NCI-H1436 (cell line): ENCODE measurements at regions not wholly inside any gene's neighbourhood (a gene's known extent, or its start where the extent isn't known, plus 50 kb on each side); places are given as distances from the start of the nearest gene placed in this dataset.
"Not testable (repeated sequence)": the region's sequence is repeated elsewhere in the genome, so short reads cannot be mapped to it uniquely, and the experiment has no call there.

Experiments used
- DNase-seq: peaks from one replicate; lab custom pipeline; 2025; lab: John Stamatoyannopoulos, UW

DNA sequence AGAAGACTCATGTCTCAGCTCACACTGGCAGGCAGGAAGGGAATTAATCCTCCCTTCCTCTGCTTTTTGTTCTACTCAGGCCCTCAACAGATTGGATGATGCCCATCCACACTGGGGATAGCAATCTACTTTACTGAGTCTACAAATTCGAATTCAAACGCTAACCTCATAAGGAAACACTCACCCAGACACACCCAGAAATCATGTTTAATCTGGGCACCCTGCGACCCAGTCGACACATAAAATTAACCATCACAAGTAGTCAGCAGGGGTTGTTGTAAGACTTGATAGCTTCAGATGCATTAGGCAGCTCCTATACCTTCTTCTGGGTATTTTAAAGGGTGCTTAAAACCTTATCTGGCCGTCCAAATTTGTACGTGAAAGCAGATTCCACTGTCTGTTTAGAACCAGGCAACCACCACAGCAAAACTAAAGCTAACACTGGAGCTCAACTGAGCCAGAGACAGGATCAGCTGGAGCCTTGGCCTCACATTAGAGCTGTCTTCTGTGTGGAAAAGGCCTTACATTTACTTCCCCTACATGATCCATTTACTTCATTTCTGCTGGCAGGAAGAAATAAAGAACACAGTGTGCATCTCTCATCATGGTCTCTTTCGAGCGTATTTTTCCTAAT is 407.3 kb upstream of the PPP2R3A start:
- no peak for DNase-seq

DNA sequence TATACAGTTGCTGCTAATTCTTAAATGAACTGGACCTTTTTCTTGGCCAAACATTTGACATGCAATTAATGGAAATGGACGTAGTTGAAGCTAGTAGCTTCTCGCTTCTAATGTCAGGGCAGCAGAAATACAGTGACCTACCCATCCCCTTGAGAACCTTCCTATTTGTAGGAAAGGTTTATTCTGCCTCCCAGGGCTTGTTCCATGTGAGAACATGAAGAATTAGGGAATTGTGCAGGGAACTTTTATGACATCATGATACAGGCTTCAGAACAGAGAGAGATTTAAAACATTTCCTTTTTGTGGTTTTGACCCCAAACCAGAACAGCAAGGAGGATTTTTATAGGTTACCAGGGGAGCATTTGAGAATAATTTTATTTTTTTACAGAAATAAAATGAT is 406.6 kb upstream of the PPP2R3A start:
- DNase-seq, result no peak

DNA sequence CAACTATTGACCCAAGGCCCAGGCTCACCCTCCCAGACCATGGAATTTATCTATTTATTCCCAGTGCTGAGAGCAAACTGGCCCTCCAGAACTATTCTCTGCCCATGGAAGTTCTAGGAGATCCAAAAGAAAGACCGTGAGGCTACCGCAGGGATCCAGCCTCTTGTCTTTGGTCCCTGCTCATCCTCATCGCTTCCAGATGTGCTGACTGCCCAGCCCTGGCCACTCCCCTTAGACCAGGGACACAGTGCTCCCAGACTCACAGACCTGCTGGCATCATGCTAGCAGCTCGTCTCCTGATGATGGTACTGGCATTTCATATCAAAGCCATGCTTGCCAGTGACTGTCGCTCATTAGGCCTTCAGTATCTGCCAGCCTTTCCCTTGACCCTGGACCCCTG is 405.7 kb upstream of the PPP2R3A start:
- no peak for DNase-seq

DNA sequence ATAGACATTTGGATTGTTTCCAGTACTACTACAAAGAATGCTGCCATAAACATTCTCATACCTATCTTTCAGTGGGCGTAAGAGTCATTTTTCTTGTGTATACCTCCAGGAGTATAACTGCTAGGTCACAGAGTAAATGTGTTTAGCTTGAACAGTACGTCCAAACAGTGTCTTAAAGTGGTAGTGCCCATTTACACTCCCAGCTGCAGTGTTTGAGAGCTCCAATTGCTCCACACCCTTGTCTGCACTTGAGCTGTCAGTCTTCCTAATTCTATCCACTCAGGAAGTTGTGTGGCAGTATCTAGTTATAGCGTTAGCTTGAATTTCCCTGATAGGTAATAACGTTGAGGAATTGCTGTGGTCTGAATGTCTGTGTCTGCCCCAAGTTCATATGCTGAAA is 404.7 kb upstream of the PPP2R3A start:
- no peak for DNase-seq

DNA sequence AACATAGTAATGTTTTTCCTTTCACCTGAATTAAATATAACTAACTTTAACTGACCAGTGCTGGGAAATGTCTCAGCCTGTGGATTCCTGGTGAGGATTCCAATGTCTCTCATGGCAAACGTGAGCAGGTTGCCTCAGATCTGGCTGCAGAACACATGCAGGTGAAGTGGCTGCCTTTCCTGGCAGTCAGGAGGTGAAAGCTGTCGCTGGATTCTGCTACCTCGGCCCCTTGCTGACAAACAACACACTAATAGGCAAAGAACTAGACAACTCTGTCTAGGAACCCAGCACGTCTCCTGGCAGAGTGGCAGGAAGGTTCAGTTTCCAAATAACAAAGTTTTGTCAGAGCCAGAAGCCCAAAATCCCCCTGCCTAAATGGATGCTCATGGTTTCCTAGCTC is 400.8 kb upstream of the PPP2R3A start:
- no peak for DNase-seq

DNA sequence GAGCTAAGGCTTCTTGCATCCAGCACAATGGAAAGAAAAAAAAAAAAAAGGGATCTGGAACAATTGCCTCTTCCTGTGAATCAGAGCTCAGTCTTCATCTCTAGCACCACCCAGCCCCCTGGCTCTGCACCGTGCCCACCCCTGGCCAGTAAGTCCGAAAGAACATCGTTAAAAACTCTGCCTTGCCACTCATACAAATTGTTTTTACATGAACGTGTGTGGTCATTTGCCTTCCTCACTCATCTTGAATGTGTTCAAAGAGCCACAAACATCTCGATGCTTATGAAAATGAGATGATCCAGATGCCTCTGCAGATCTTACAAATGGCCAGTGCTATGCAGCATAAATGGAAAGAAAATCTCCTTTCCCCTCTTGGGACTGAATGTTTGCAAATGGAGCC is 400.0 kb upstream of the PPP2R3A start:
- DNase-seq, result no peak

DNA sequence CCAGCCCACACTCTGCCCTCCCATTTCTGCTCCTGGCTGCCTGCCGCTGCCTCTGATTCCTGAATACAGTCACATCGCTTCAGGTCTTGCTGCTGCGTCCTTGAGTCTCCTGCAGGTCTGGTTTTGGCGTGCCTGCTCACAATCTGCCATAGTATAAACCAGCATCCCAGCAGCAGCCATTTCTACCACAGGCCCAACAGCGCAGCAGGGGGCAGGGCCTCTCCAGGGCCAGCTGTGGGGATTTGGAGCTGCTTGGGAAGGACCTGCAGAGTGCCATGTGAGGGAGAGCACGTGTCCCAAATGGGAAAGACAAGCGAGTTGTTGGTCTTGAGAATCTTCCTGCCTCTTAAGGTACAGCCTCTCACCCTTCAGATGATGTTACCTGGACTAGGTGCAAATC is 398.3 kb upstream of the PPP2R3A start:
- DNase-seq, result no peak

DNA sequence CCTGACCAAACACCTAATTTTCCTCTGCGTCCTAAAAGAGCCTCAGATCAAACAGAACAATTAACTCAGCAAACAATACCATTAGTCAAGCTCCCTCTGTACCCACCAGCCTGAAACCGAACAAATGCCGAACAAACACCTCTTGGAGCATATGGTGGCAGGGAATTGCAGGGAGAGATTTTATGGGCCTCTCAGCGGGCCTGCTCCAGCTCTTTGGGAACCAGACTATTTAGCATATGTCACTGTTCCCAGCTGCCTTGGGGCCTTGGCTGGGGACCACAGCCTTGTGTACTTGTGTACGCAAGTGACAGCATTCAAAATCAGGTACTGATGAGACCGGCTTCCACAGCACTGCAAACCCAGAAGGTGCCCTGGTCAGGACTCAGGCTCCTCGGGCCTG is 388.8 kb upstream of the PPP2R3A start:
- no peak for DNase-seq

DNA sequence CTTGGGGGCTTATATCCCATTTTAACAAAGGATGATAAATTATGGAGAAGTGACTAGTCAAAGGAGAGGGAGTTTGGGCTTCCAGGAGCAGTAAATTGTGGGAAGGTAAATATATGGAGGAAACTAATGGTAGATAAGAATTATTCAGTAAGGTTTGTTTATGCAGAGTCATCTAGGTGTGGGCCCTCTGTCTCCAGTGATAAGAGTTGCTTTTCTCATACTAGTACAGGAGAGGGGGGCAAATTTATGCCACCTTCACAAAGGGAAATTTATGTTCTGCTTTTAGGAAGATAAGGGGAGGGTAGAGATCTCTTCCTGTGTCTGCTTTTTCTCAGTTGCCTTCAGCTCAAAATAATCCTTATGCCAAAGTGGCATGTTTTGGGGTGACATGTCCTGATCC is 383.7 kb upstream of the PPP2R3A start:
- no peak for DNase-seq

DNA sequence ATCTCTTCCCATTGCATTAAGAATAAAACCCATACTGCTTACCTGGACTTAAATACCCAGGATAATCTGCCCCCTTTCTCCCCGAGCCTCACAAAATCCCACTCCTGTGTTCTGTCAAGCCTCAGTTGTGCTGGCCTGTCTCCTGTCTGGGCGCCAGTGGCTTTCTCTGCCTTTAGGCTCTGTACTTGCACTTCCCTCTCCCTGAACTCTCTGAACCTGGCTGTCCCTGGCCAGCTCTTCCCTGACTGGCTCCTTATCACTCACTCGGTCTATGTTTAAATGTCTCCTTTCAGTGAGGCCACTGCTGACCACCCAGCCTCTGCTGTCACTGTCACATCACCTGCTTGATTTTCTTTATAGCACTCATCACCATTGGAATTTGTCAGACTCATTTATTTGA is 382.7 kb upstream of the PPP2R3A start:
- DNase-seq, result no peak

DNA sequence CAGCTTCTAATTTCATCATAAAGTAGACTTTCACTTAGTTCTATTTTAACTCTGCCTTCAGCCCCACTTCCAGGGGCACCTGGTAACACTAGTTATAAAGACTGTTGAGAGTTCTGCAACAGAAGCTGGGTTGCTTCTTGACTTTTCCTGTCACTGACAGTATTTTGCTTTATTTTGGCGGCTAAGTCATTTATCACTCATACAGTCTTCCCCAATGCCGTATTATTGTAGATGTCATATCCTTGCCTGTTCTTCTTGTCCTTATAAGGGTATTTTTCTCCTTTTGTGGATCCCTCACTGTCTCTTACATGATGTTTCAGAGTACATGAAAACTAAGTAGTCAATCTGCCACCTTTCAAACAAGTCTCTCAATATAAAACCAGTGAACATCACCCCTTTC is 369.0 kb upstream of the PPP2R3A start:
- DNase-seq, result no peak

DNA sequence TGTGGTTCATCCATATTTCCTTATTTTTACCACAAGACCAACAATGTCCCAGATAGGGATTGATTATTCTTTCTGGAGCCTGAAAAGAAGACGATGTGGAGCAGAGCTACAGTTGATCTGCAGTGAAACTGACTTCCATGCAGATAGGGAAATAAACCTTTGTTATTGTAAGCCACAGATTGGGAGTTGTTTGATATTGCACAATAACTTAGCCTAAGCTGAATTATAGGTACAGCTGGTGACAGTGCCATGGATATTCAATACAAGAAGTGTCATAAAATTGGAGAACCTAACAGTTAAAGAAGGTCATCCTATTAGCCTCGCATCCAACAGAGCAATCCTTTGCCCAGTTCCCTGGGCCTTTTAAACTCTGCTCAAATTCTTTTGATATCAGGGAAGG is 367.7 kb upstream of the PPP2R3A start:
- no peak for DNase-seq

DNA sequence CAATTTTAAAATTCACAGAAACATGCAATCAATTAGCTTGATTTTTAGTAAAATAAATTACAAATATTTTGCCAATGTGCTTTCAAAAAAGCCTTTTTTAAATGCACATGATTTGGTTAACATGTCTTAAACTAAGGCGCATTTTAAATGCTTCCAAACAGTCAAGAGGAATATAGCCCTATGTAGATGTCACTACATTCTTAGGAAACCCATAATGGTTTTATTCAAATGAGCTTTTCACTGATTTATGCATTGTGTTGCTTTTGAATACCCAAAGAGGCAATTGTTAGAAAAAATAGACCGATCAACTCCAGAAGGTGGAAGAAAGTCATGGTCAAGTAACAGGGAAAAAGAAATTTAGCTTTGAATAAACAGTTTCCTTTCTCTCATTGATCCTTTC is 366.9 kb upstream of the PPP2R3A start:
- DNase-seq, result no peak

DNA sequence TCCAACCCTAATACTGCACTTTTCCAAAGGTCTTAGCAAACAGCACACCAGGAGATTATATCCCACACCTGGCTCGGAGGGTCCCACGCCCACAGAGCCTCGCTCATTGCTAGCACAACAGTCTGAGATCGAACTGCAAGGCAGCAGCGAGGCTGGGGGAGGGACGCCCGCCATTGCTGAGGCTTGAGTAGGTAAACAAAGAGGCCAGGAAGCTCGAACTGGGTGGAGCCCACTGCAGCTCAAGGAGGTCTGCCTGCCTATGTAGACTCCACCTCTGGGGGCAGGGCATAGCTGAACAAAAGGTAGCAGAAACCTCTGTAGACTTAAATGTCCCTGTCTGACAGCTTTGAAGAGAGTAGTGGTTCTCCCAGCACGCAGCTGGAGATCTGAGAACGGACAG is 361.0 kb upstream of the PPP2R3A start:
- DNase-seq, result not testable (repeated sequence)

DNA sequence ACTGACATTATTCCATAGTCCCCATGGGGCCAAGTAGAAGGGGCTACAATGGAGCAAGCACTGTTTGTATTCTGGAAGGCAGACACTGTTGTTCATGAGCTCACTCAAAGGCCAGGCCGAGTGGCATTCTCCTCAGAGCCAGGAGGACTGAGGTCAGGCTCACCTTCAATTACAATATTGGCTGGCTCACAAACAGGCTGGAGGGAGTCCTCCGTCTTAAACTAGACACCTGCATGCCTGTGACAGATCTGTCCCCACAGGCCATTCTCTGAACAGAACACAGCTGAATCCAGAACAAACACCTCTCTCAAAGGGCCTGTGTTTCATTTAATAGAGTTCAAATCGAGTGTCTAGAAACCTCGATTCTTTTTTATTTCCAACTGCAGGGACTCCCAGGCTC is 347.4 kb upstream of the PPP2R3A start:
- DNase-seq, result no peak

DNA sequence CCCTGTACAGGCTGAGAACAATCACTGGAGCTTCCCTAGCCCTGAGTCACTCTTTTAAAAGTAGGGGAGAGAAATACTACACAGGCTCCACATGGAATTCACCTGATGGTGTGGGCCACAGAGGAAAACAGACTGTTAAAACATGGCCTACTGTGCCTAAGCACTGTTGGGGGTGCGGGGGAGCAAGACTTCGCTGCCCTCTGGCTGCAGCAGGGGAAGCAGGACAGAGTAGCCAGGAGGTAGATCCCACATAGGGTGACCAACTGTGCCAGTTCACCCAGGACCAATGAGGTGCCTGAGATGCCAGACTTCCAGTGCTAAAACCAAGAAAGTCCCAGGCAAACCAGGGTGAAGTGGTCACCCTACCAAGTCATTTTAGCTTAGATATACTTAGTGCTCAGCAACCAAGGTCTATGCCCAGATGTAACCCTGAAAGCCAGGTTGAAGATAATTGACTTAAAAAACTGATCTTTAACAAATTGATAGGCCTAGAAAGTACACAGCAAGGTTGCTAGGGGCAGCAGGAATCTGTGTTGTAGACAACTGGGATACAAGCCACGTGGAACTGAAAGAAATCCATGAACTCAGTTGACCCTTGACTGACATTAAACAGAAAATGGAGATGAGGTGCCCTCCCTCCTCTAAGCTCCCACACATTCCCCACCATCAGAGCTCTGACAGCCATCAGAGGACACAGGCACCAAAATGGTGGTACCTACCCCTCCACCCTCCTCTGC is 344.2 kb upstream of the PPP2R3A start:
- no peak for DNase-seq

DNA sequence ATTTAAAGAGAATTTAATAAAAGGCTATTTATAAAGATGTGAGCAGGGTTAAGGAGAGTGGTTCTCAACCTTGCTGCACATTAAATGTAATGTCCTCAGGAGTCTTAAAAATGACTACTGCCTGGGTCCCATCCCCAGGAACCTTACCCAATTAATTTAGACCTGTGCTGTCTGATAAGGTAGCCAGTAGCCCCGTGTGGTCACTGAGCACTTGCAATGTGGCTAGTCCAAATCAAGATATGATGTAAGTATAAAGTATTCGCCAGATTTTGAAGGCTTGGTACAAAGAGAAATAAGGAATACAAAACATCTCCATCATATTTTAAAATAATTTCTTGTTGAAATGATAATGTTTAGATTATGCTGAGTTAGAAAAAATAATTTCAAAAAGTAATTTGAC is 343.3 kb upstream of the PPP2R3A start:
- DNase-seq, result no peak

DNA sequence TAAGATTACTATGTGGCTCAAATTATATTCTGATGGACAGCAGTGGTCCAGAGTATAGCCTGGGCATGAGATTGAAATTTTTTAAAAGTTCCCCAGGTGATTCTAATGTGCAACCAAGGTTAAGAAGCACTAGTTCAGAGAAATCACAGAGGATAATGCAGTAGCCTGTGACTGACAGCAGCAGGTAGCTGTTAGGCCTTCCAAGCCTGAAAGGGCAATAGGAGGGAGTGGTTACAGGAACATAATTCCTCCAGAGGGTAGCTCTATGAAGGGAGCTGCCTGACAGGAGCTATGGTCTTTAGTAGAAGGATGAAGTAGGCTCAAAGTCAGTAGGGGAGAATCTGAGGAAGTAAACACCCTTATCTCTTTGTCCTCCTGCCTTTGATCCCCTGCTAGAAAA is 342.9 kb upstream of the PPP2R3A start:
- no peak for DNase-seq

DNA sequence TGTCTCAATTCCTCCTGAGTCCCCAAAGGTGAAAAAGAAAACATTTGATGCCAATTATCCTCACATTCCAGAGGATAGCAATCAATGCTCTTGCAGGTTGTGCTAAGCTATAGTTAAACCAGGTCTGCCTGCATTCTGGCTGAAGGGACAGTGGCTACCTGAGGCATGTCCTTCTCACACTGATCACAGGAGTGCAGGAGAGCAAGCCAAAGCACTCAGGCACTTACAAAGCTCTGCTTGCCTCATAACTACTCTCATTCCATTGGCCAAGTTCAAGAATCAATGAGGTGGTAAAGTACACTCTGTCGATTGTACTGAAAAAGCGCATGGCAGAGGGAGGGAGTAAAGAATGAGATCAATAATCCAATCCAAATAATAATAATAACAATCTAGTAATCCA is 342.0 kb upstream of the PPP2R3A start:
- DNase-seq, result no peak

DNA sequence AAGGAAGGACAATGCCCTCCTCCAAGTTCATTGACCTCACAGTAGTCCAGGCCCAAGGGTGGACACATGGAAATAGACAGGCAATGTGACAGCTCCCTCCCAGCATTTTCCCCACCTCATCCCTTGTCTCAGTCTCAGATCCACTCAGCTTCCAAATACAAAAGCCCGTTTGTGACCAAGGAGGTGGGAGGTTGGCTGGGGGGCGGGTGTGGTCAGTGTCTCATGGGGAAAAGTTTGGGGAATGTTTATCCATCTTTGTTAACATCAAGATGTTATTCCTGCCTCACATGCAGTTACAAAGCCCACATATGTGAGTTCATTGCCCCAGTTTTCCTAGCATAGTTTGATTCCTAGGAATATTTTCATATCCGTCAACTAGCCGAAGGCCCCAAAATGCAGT is 338.5 kb upstream of the PPP2R3A start:
- no peak for DNase-seq

DNA sequence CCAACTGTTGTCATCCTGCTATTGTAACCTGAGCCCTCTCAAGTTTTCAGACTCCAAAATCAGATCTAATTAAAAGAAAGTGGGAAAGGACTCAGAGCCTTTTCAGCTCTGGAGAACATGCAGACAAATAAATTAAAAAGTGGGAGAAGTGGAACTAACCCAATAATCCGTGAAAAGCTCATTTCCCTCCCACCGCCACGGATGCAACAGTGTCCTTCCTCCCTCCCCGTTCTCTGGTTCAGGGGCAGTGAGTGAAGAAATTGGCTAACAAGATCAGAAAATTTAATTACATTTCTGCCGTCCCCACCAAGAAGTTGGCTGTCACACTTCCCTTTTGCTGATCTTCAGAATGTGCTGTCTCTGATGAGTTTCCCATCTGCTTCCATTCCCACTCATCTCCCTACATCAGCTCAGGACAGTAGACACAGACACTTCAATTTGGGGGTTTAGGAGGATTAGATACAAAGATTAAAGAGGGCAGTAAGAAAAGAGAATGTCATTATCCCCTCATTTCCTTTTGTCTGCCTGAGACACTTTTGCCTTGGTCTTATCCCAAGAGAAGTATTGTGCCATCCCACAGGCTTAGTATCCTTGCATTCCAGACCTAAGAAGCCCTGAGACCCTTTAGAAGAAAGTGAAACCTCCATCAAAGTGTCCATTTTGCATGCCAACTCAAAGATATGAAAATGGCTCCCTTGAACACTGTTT is 335.7 kb upstream of the PPP2R3A start:
- DNase-seq, result no peak

DNA sequence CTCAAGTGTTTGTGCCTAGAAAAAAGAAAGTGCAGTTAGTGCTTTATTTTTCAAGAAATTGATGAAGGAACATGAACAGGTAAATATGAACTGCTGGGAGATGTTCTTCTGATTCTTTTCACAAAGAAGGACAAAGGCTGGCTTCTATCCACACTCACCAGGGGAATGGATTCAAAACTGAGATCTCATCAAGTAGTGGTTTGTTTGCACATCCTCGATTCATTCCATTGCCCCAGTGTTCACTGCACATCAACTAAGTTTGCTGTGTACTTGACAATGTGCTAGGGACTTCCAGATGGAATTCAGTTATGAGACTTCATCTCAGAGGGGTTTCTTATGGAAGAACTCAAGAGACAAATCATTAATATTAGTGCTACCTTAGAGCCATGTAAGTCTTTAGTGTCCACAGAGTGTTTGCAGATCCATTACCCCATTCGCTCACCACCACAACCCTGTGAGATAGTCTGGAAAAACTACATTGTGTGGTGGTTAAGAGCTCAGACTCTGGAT is 332.9 kb upstream of the PPP2R3A start:
- no peak for DNase-seq

DNA sequence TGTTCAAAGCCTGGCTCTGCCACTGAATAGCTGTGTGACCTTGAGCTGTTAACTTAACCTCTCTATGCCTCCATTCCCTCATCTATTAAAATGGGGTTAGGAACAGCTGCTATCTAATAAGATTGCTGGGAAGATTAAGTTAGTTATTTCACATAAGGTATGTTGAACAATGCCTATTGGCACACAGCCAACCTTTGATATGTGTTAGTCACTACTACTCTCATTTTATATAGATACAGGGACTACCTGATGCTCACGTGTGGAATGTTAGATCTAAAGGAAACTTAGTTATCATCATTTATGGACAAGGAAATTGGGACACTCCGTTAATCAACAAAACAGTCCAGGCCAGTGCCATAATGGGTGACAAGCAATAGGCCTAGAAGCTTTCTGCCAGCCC is 332.4 kb upstream of the PPP2R3A start:
- no peak for DNase-seq
